Neural cell (in vitro differentiated cells): ENCODE measurements at regions not wholly inside any gene's neighbourhood (a gene's known extent, or its start where the extent isn't known, plus 50 kb on each side); places are given as distances from the start of the nearest gene placed in this dataset.

Source experiments
- H2AFZ ChIP-seq: fragments of 200-600, 300-800 bp; sonication (generic), shearing (Covaris generic); 2 replicates; pipeline ENCODE4 v1.6.0; 2014; ENCODE audit warnings: low read depth, mild to moderate bottlenecking, antibody characterized with exemption, low read length, moderate library complexity
- H3F3A ChIP-seq: fragments of 200-600 bp; shearing (Covaris generic); 2 replicates; pipeline ENCODE4 v1.6.1; 2016; ENCODE audit warnings: mild to moderate bottlenecking, moderate library complexity, mixed read lengths, antibody characterized with exemption, low read length; ENCODE audit not compliant: insufficient read depth, poor library complexity, severe bottlenecking
- H3K27ac ChIP-seq: fragments of 200-600, 300-800 bp; sonication (generic), shearing (Covaris generic); 2 replicates; pipeline ENCODE4 v1.5.1; 2014; ENCODE audit warnings: mild to moderate bottlenecking, low read length, moderate library complexity
- H3K27me3 ChIP-seq: fragments of 300-800, 200-600 bp; sonication (generic), shearing (Covaris generic); 2 replicates; pipeline ENCODE4 v1.6.0; 2014; ENCODE audit warnings: mild to moderate bottlenecking, low read depth, low read length, moderate library complexity; ENCODE audit not compliant: insufficient read depth
- H3K36me3 ChIP-seq: fragments of 300-800, 200-600 bp; sonication (generic), shearing (Covaris generic); 2 replicates; pipeline ENCODE4 v1.5.1; 2014; ENCODE audit warnings: mild to moderate bottlenecking, antibody characterized with exemption, low read length, moderate library complexity; ENCODE audit not compliant: insufficient read depth
- H3K4me2 ChIP-seq: fragments of 300-800, 200-600 bp; sonication (generic), shearing (Covaris generic); 2 replicates; pipeline ENCODE4 v1.6.0; 2014; ENCODE audit warnings: mild to moderate bottlenecking, low read length
- H3K4me3 ChIP-seq: fragments of 300-800, 200-600 bp; sonication (generic), shearing (Covaris generic); 2 replicates; pipeline ENCODE4 v1.5.1; 2014; ENCODE audit warnings: mild to moderate bottlenecking, low read length, moderate library complexity
- H3K79me2 ChIP-seq: fragments of 200-600 bp; shearing (Covaris generic); replicated peaks from 2 replicates; pipeline ENCODE4 v1.6.0; 2014; ENCODE audit warnings: mild to moderate bottlenecking, low read length, moderate library complexity; ENCODE audit not compliant: insufficient read depth
- H3K9ac ChIP-seq: fragments of 300-800, 200-600 bp; sonication (generic), shearing (Covaris generic); 2 replicates; pipeline ENCODE4 v1.6.1; 2016; ENCODE audit warnings: mild to moderate bottlenecking, low read length, mixed read lengths
- H3K9me2 ChIP-seq: fragments of 200-600 bp; shearing (Covaris generic); 2 replicates; pipeline ENCODE4 v1.6.1; 2016; ENCODE audit warnings: mild to moderate bottlenecking, low read length, mixed read lengths; ENCODE audit not compliant: insufficient read depth
- H3K9me3 ChIP-seq: fragments of 200-600, 300-800 bp; sonication (generic), shearing (Covaris generic); 2 replicates; pipeline ENCODE4 v1.6.1; 2016; ENCODE audit warnings: mild to moderate bottlenecking, mixed run types, low read length, moderate library complexity, mixed read lengths
- H4K20me1 ChIP-seq: fragments of 200-600 bp; shearing (Covaris generic); 2 replicates; pipeline ENCODE4 v1.6.1; 2016; ENCODE audit warnings: mild to moderate bottlenecking, mixed run types; ENCODE audit not compliant: insufficient read depth
- EP300 ChIP-seq: fragments of 450-650 bp; conservative IDR thresholded peaks from 2 replicates; pipeline ENCODE4 v1.6.1; 2014; ENCODE audit warnings: antibody characterized with exemption, mild to moderate bottlenecking, moderate library complexity; ENCODE audit not compliant: poor library complexity, severe bottlenecking
- EZH2 ChIP-seq: fragments of 200-600, 300-800 bp; shearing (Covaris generic), sonication (generic); IDR thresholded peaks from 2 replicates; pipeline ENCODE4 v1.6.1; 2014; ENCODE audit warnings: antibody characterized with exemption, low read length, borderline replicate concordance, mild to moderate bottlenecking; ENCODE audit not compliant: insufficient read depth, poor library complexity, severe bottlenecking
- MXI1 ChIP-seq: fragments of 450-650 bp; conservative IDR thresholded peaks from 2 replicates; pipeline ENCODE4 v1.6.1; 2014; ENCODE audit warnings: antibody characterized with exemption, mild to moderate bottlenecking; ENCODE audit not compliant: poor library complexity, severe bottlenecking
- POLR2AphosphoS5 ChIP-seq: IDR thresholded peaks from 2 replicates; pipeline ENCODE4 v1.6.1; 2012
- RAD21 ChIP-seq: fragments of 450-650 bp; conservative IDR thresholded peaks from 2 replicates; pipeline ENCODE4 v1.6.1; 2014; ENCODE audit warnings: antibody characterized with exemption, mild to moderate bottlenecking, moderate library complexity
- SMC3 ChIP-seq: fragments of 450-650 bp; conservative IDR thresholded peaks from 2 replicates; pipeline ENCODE4 v1.6.1; 2014; ENCODE audit warnings: antibody characterized with exemption, mild to moderate bottlenecking, moderate library complexity; ENCODE audit not compliant: poor library complexity
- TAF1 ChIP-seq: IDR thresholded peaks from 2 replicates; pipeline ENCODE4 v1.6.1; 2012; ENCODE audit warnings: low read depth
- TF ChIP-seq, protein P1 (sequence below): fragments of 450-650 bp; IDR thresholded peaks from 2 replicates; pipeline ENCODE4 v1.5.1; 2014; ENCODE audit warnings: antibody characterized with exemption, mild to moderate bottlenecking, moderate library complexity; ENCODE audit not compliant: poor library complexity, severe bottlenecking
- TF ChIP-seq, protein P2 (sequence below): IDR thresholded peaks from 2 replicates; pipeline ENCODE4 v1.6.1; 2012; ENCODE audit warnings: borderline replicate concordance

DNA sequence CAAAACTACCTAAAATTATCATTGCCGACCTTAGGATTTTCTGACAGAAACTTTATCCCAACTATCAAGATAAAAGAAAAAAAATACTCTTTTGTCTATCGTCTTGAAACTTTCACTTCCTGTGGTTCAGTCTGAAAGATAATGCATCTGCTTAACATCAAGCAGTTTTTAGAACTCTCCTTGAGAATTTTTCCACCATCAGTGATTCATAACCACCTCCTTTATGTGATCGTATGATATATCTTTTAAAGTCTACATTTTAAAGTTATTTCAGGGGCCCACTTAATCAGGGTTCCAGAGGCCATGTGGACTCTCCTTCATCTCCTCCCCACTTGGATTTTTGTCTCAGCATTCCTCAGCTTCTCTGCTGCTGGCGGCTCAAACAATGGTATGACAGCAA, 272.8 kb upstream of the TENM3 start:
- no peaks in the 10 kb centered on the region for H4K20me1 ChIP-seq
- no peaks in the 10 kb centered on the region for H3K79me2 ChIP-seq
- no peak overlapping the region for H2AFZ ChIP-seq
- H3K27ac ChIP-seq: no peak overlapping the region
- H3K27me3 ChIP-seq: no peaks in the 10 kb centered on the region
- H3K4me2 ChIP-seq: no peak overlapping the region
- no peaks in the 10 kb centered on the region for H3K36me3 ChIP-seq
- no peak for TF ChIP-seq EZH2
- no peaks in the 10 kb centered on the region for H3F3A ChIP-seq
- H3K9me3 ChIP-seq: no peaks in the 10 kb centered on the region
- H3K9me2 ChIP-seq: no peaks in the 10 kb centered on the region
- H3K4me3 ChIP-seq: no peak overlapping the region
- no peak overlapping the region for H3K9ac ChIP-seq

GRCh38 chr4:181971411-181971810, 271.8 kb upstream of the TENM3 start:
- H3K4me2 ChIP-seq: no peak overlapping the region

DNA sequence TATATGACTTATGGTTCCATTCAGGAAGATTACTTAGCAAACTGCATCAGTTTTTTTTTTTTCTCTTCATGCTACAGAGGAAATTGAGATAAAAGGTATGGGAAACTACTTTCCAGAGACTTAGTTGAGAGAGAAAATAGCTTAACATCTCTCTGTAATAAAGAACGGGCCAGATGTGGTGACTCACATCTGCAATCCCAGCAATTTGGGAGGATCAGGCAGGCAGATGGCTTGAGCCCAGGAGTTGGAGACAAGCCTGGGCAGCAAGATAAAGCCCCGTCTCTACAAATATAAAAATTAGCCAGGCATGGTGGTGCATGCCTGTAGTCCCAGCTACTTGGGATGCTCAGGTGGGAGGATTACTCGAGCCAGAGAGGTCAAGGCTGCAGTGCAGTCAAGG, 271.2 kb upstream of the TENM3 start:
- TF ChIP-seq, protein P1, sequence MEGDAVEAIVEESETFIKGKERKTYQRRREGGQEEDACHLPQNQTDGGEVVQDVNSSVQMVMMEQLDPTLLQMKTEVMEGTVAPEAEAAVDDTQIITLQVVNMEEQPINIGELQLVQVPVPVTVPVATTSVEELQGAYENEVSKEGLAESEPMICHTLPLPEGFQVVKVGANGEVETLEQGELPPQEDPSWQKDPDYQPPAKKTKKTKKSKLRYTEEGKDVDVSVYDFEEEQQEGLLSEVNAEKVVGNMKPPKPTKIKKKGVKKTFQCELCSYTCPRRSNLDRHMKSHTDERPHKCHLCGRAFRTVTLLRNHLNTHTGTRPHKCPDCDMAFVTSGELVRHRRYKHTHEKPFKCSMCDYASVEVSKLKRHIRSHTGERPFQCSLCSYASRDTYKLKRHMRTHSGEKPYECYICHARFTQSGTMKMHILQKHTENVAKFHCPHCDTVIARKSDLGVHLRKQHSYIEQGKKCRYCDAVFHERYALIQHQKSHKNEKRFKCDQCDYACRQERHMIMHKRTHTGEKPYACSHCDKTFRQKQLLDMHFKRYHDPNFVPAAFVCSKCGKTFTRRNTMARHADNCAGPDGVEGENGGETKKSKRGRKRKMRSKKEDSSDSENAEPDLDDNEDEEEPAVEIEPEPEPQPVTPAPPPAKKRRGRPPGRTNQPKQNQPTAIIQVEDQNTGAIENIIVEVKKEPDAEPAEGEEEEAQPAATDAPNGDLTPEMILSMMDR: no peak
- TF ChIP-seq MXI1: no peak
- TF ChIP-seq EP300: no peak
- no peak for TF ChIP-seq RAD21
- no peak for TF ChIP-seq SMC3
- TF ChIP-seq EZH2: no peak
- no peak for TF ChIP-seq POLR2AphosphoS5
- TF ChIP-seq TAF1: no peak
- TF ChIP-seq, protein P2, sequence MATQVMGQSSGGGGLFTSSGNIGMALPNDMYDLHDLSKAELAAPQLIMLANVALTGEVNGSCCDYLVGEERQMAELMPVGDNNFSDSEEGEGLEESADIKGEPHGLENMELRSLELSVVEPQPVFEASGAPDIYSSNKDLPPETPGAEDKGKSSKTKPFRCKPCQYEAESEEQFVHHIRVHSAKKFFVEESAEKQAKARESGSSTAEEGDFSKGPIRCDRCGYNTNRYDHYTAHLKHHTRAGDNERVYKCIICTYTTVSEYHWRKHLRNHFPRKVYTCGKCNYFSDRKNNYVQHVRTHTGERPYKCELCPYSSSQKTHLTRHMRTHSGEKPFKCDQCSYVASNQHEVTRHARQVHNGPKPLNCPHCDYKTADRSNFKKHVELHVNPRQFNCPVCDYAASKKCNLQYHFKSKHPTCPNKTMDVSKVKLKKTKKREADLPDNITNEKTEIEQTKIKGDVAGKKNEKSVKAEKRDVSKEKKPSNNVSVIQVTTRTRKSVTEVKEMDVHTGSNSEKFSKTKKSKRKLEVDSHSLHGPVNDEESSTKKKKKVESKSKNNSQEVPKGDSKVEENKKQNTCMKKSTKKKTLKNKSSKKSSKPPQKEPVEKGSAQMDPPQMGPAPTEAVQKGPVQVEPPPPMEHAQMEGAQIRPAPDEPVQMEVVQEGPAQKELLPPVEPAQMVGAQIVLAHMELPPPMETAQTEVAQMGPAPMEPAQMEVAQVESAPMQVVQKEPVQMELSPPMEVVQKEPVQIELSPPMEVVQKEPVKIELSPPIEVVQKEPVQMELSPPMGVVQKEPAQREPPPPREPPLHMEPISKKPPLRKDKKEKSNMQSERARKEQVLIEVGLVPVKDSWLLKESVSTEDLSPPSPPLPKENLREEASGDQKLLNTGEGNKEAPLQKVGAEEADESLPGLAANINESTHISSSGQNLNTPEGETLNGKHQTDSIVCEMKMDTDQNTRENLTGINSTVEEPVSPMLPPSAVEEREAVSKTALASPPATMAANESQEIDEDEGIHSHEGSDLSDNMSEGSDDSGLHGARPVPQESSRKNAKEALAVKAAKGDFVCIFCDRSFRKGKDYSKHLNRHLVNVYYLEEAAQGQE: no peak
- Histone ChIP-seq H3K79me2 (no peaks in the 10 kb centered on the region), H3K36me3 (no peaks in the 10 kb centered on the region), H3K9me2 (no peaks in the 10 kb centered on the region), H3K9me3 (no peaks in the 10 kb centered on the region), H3F3A (no peaks in the 10 kb centered on the region), H3K4me2 (no peak overlapping the region), H2AFZ (no peak overlapping the region), H3K4me3 (no peak overlapping the region), H3K27me3 (no peaks in the 10 kb centered on the region), H3K27ac (no peak overlapping the region), H3K9ac (no peak overlapping the region), H4K20me1 (no peaks in the 10 kb centered on the region)

More at GRCh38 chr4:181971411-181971810, 271.8 kb upstream of the TENM3 start:
- Histone ChIP-seq H3K79me2 (no peaks in the 10 kb centered on the region), H2AFZ (no peak overlapping the region), H3K9me2 (no peaks in the 10 kb centered on the region), H3K9me3 (no peaks in the 10 kb centered on the region), H3K36me3 (no peaks in the 10 kb centered on the region), H3K9ac (no peak overlapping the region), H3F3A (no peaks in the 10 kb centered on the region), H3K4me3 (no peak overlapping the region), H4K20me1 (no peaks in the 10 kb centered on the region), H3K27ac (no peak overlapping the region), H3K27me3 (no peaks in the 10 kb centered on the region)
- TF ChIP-seq RAD21 (no peak), MXI1 (no peak), EP300 (no peak), EZH2 (no peak)
- TF ChIP-seq, protein P1: no peak
